ENCODE measurements at regions not wholly inside any gene's neighbourhood (a gene's known extent, or its start where the extent isn't known, plus 50 kb on each side); places are given as distances from the start of the nearest gene placed in this dataset.
A peak's percentile ranks its signal among the peaks of the same experiment; 100 is the strongest.

- H4K20me1 ChIP-seq (ENCODE audit: insufficient read depth, low read length) = no peaks in the 10 kb centered on the region; the same call in 1 of the 2 replicates
- H3K27ac ChIP-seq (ENCODE audit: low read length) = no peak overlapping the region
- H3K79me2 ChIP-seq (ENCODE audit: insufficient read depth, low read length) = no peaks in the 10 kb centered on the region
- H2AFZ ChIP-seq (ENCODE audit: low read depth, low read length) = no peak overlapping the region
- no peak overlapping the region for H3K9ac ChIP-seq (ENCODE audit: low read depth, low read length)
- ATAC-seq (ENCODE audit: insufficient read depth, low read depth) (no peak), DNase-seq (no peak)
- no peak overlapping the region for H3K4me2 ChIP-seq (ENCODE audit: insufficient read depth, low read length)
- H3K4me3 ChIP-seq (ENCODE audit: low read depth in 1 of 2, low read length in 2 of 2) = no peak overlapping the region
- no peaks in the 10 kb centered on the region for H3K4me1 ChIP-seq (ENCODE audit: insufficient read depth, low read length)
- peaks cover 3% of the 10 kb centered on the region for H3K27me3 ChIP-seq (ENCODE audit: insufficient read depth, low read length, poor library complexity)
- TF ChIP-seq, protein P1, sequence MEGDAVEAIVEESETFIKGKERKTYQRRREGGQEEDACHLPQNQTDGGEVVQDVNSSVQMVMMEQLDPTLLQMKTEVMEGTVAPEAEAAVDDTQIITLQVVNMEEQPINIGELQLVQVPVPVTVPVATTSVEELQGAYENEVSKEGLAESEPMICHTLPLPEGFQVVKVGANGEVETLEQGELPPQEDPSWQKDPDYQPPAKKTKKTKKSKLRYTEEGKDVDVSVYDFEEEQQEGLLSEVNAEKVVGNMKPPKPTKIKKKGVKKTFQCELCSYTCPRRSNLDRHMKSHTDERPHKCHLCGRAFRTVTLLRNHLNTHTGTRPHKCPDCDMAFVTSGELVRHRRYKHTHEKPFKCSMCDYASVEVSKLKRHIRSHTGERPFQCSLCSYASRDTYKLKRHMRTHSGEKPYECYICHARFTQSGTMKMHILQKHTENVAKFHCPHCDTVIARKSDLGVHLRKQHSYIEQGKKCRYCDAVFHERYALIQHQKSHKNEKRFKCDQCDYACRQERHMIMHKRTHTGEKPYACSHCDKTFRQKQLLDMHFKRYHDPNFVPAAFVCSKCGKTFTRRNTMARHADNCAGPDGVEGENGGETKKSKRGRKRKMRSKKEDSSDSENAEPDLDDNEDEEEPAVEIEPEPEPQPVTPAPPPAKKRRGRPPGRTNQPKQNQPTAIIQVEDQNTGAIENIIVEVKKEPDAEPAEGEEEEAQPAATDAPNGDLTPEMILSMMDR (IDR thresholded peaks at IDR 0.05; ENCODE audit: borderline replicate concordance, extremely low read depth, low read length, poor library complexity, severe bottlenecking) = no peak
- TF ChIP-seq EZH2 (IDR thresholded peaks at IDR 0.05; ENCODE audit: borderline replicate concordance, low read depth, low read length, severe bottlenecking) = no peak
- H3K9me3 ChIP-seq (ENCODE audit: insufficient read depth, low read length, severe bottlenecking) = no peaks in the 10 kb centered on the region
- no peaks in the 10 kb centered on the region for H3K36me3 ChIP-seq (ENCODE audit: insufficient read depth, low read length)
Measured at GRCh38 chr10:128632694-128633093, 506.5 kb upstream of the MKI67 start.

- Histone ChIP-seq H3K4me1 (ENCODE audit: insufficient read depth, low read length) (no peaks in the 10 kb centered on the region), H3K4me3 (ENCODE audit: low read depth in 1 of 2, low read length in 2 of 2) (no peak overlapping the region), H3K79me2 (ENCODE audit: insufficient read depth, low read length) (no peaks in the 10 kb centered on the region), H2AFZ (ENCODE audit: low read depth, low read length) (no peak overlapping the region), H3K9ac (ENCODE audit: low read depth, low read length) (no peak overlapping the region), H3K4me2 (ENCODE audit: insufficient read depth, low read length) (no peak overlapping the region), H3K27ac (ENCODE audit: low read length) (no peak overlapping the region), H4K20me1 (ENCODE audit: insufficient read depth, low read length) (no peaks in the 10 kb centered on the region; the same call in 1 of the 2 replicates), H3K36me3 (ENCODE audit: insufficient read depth, low read length) (no peaks in the 10 kb centered on the region), H3K9me3 (ENCODE audit: insufficient read depth, low read length, severe bottlenecking) (no peaks in the 10 kb centered on the region), H3K27me3 (ENCODE audit: insufficient read depth, low read length, poor library complexity) (peaks cover 3% of the 10 kb centered on the region)
- no peak for ATAC-seq (ENCODE audit: insufficient read depth, low read depth)
- TF ChIP-seq EZH2 (IDR thresholded peaks at IDR 0.05; ENCODE audit: borderline replicate concordance, low read depth, low read length, severe bottlenecking) = no peak
- TF ChIP-seq, protein P1 (IDR thresholded peaks at IDR 0.05; ENCODE audit: borderline replicate concordance, extremely low read depth, low read length, poor library complexity, severe bottlenecking) = peak; percentile 35
- no peak for DNase-seq
Measured at GRCh38 chr10:128633864-128634540, 507.8 kb upstream of the MKI67 start.

DNA sequence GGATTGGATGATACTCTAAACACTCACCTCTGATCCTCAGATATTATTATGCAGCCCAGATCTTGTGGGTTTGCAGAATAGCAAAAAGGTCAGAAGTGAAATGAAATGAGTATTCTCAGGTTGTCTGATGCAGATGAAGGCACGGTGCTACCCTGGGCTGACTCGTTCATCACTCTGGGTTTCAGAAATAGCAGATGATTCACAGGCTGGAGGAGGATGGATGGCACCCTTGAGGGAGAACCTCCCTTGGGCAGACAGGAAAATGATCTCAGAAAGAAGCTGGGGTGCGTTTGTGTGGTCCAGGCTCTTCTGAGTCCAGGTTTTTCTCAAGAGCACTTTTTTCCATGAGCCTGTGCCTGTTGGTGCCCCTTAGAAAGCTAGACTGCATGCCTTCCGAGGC lies 515.8 kb upstream of the MKI67 start:
- Histone ChIP-seq H3K27ac (ENCODE audit: low read length) (no peak overlapping the region), H3K79me2 (ENCODE audit: insufficient read depth, low read length) (no peaks in the 10 kb centered on the region), H3K36me3 (ENCODE audit: insufficient read depth, low read length) (no peaks in the 10 kb centered on the region), H3K4me2 (ENCODE audit: insufficient read depth, low read length) (no peak overlapping the region), H2AFZ (ENCODE audit: low read depth, low read length) (no peak overlapping the region), H3K4me3 (ENCODE audit: low read depth in 1 of 2, low read length in 2 of 2) (no peak overlapping the region), H4K20me1 (ENCODE audit: insufficient read depth, low read length) (no peaks in the 10 kb centered on the region), H3K9ac (ENCODE audit: low read depth, low read length) (no peak overlapping the region), H3K4me1 (ENCODE audit: insufficient read depth, low read length) (no peaks in the 10 kb centered on the region), H3K9me3 (ENCODE audit: insufficient read depth, low read length, severe bottlenecking) (no peaks in the 10 kb centered on the region), H3K27me3 (ENCODE audit: insufficient read depth, low read length, poor library complexity) (no peaks in the 10 kb centered on the region)
- ATAC-seq (ENCODE audit: insufficient read depth, low read depth) (no peak), DNase-seq (no peak)
- TF ChIP-seq, protein P1 (IDR thresholded peaks at IDR 0.05; ENCODE audit: borderline replicate concordance, extremely low read depth, low read length, poor library complexity, severe bottlenecking) = no peak
- TF ChIP-seq EZH2 (IDR thresholded peaks at IDR 0.05; ENCODE audit: borderline replicate concordance, low read depth, low read length, severe bottlenecking) = no peak
